GM21515 (cell line): ENCODE measurements at regions not wholly inside any gene's neighbourhood (a gene's known extent, or its start where the extent isn't known, plus 50 kb on each side); places are given as distances from the start of the nearest gene placed in this dataset.
"Not testable (repeated sequence)": the region's sequence is repeated elsewhere in the genome, so short reads cannot be mapped to it uniquely, and the experiment has no call there.

Experiments
- ATAC-seq: cut with Tn5 transposase; IDR thresholded peaks from one replicate; pipeline ENCODE4 v1.9.1; 2021; ENCODE audit not compliant: unreplicated experiment

DNA sequence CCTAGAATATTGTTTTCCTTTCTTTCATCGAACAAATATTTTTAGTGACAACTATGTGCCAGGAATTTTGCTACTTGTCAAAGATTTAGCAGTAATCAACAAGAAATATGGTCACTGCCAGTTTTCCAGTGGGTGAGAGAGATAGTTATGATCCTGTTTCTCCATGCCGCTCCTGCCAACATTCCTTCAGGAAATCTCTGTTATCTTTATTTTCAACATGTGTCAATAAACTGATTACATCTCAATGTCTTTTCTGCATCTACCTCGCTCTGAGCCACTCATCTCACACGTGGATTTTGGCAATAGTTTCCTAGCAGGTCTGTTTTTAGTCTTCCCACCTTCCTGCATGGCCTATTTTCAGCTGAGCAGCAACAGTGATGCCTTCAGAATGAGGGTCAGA lies 650.0 kb upstream of the STXBP6 start:
- ATAC-seq: no peak

DNA sequence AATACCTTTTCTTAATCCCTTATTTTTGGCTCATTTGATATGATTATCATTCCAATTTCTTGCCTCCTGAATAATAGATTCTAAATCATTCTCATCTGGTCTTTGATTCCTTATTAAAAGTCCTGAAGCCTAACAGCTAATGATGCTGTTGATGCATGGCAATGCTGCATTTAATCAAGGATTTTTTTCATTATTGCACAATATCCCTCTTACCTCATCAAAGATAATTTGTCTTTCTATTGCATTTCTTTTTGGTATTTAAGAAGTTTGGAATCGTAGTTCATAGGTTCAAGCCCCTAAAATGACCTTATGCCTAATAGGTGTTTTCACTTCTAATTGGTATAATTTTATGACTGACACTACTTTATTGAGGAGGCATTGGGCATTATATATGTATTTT lies 648.2 kb upstream of the STXBP6 start:
- ATAC-seq: no peak

DNA sequence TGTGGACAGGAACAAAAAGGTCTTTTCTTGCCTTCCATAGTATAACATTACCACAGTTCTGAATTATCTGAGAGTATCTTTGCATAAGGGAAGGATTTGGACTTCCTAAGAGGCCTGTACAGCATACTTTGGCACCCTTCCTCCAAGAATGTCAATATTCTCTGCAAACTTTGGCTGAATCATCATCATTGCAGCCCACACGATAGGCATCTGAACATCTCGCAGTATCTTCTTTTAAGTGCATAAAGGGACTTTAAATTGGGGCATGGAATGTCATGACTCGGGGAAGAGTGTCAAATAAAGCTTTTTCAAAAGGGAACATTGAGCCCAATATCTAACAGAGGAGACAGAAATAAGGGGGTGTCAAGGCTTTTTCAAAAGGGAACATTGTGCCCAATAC lies 646.2 kb upstream of the STXBP6 start:
- no peak for ATAC-seq

GRCh38 chr14:25685004-25685403 lies 635.1 kb upstream of the STXBP6 start:
- ATAC-seq: no peak

DNA sequence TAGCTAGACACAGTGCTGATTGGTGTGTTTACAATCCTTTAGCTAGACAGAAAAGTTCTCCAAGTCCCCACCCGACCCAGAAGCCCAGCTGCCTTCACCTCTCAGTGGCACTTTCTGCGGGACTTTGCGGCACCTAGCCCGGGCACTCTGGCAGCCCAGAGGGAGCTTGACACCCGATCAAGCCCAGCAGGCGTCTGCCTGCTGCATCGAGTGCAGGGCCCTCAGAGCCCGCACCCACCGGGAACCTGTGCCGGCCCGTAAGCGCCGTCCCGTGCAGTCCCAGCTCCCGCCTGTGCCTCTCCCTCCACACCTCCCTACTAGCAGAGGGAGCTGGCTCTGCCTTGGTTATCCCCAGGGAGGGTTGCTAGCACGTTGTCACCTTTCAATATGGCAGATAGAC lies 631.0 kb upstream of the STXBP6 start:
- no peak for ATAC-seq

DNA sequence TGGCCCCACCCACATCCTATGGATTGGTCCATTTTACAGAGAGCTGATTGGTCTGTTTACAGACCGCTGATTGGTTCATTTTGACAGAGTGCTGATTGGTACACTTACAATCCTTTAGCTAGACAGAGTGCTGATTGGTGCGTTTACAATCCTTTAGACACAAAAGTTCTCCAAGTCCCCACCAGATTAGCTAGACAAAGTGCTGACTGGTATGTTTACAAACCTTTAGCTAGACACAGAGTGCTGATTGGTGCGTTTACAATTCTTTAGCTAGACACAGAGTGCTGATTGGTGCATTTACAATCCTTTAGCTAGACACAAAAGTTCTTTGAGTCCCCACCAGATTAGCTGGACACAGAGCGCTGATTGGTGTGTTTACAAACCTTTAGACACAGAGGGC lies 630.6 kb upstream of the STXBP6 start:
- ATAC-seq: not testable (repeated sequence)

DNA sequence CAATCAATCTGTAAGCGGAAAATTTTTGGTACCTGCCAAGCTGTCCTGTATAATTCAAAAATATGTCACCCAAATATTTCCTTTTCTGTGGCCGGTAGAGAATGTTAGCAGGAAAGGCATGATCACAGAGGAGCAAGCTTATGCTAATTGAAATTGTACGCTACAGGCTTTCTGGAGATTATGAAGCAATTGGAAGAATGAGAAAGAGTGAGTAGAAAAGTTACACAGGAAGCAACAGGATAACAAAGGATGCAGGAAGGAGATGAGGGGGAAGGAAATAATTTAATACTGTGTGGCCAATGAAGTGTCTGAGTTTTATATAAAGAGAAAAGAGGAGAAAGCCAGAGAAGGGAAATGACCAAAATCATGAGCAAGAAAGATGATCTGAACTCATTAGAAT lies 627.2 kb upstream of the STXBP6 start:
- no peak for ATAC-seq

DNA sequence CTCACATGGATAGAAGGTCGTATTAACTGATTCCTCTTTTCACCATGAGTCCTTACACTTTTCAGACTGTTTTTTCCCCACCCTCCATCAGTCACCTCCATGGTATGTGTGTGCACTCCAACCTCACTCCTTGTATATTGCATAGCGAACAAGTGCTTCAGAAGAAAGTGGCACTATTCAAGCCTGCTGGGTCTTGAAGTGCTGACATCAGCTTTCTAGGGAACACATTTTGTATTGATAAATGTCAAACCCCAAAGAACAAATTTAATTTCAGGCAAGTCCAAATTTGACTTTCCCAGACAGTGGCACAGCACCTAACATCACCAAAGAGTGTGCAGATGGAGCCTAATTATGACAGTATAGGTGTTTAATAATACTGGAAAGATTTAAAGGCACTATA lies 617.4 kb upstream of the STXBP6 start:
- no peak for ATAC-seq

DNA sequence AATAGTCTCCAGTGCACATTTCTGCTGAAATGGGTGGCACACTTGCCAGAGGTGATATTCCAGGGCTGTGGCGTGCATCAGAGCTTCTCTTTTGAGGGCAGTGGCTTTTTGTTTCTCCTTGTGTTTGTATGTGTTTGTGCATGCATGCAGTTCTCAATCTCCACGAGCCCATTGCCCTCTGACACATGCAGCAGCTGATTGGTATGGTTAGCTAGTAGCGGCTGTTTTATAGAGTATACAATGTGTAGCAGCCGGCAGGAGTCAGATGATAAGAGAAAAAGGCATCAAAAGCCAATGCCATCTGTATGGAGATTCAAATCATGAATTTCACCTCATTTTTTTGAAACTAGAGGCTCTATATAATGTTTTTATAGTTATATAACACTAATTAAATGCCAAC lies 616.9 kb upstream of the STXBP6 start:
- ATAC-seq: no peak

DNA sequence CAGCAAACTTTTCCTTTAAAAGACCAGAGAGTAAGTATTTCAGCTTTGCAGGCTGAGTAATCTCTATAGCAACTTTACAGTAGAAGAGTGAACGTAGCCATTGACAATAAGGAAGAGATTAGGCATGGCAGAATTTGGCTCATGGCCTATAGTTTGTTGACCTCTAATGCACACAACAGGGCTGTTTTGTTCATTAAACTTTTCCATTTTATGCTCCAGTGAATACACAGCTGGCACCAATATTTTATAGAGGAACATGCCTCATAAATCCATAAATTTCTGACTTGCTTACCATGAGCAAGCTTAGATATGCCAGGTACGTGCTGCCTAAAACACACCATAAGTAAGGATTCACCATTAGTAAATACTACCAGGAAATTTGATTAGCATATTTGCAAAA lies 609.0 kb upstream of the STXBP6 start:
- ATAC-seq: no peak

DNA sequence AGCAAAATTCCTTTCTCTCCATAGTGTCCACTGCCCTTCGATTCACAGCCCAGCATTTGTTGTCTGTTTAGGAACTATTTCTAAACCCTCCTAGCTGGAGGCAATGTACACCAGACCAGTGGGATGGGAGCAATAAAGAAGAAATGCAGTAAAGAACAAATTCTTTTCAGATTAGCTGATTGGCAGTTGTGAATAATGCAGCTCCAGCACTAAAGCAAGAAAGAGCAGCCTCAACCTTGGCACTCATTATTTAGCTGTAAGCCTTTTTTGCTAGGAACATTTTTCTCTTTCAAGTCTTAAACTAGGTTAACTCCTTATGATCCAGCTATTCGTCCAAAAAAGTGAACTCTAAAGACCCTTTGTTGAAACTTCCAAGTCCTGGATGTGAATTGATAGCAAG lies 580.5 kb upstream of the STXBP6 start:
- no peak for ATAC-seq

DNA sequence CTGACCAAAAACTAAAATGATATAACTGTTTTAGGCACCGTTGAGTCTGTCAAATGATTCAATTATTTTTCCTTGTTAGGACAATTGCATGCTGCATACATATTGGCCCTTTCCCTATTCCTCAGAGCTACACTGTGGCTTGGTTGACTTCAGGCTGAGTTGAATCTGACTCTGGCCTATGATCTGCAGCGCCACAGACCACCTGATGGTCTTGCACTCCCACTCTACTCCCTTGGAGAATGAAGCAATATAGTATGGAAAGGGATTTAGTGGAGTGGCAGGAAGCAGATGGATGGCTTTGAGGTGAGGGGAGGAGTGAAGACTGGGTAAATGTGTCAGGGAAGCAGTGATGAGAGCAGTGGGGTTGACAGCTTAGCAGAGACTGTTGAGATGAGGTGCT lies 579.0 kb upstream of the STXBP6 start:
- ATAC-seq: no peak

GRCh38 chr14:25628390-25628789 lies 578.4 kb upstream of the STXBP6 start:
- ATAC-seq: no peak

DNA sequence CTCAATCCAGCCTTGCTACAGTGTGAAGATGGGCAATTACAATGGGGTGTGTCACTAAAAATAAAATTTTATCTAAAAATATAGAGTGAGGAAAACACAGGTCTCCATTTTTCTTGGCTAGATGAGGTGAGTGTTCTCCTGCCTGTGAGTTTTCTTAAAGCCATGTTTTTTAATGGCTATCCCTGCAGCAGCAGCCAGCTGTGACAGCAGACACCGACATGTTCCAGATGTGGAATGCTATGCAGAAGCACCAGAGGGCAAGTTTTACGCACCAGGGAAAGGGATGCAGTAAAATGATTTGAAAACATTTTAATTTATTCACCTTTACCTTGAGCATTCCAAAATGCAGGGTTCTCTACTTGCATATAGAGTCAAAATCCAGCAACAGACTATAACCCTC lies 577.0 kb upstream of the STXBP6 start:
- ATAC-seq: no peak

- no peak for ATAC-seq
Measured at GRCh38 chr14:25622763-25623162, 572.8 kb upstream of the STXBP6 start.

DNA sequence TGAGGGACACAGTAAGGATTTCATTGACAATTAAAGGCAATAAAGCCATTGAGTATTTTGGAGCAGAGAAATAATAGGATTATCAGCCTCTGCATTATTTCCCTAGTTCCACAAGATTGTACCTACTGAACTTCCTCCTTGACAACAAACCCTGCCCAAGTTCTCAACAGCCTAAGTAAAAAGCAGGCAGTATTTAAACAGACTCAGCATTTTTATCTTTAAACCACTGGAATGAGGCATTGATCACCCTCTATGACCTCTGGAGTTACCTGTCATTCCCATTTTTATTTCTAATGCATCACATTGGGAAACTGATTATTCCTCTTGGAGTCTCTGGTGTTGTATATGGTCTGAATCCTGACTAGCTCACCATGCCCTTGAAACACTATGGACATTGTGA lies 570.6 kb upstream of the STXBP6 start:
- no peak for ATAC-seq

DNA sequence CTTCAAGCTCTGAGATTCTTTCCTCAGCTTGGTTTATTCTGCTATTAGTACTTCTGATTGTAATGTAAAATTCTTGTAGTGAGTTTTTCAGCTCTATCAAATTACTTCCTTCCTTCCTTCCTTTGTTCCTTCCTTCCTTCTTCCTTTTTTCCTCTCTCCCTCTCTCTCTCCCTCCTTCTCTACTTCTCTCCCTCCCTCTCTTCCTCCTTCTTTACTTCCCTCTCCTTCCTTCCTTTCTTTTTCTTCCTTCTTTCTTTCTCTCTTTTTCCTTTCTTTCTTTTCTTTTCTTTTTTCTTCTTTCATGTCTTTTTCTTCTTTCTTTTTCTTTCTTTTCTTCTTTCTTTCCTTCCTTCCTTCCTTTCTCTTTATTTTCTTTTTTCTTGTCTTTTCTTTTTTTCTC lies 565.2 kb upstream of the STXBP6 start:
- ATAC-seq: no peak

- no peak for ATAC-seq
Measured at GRCh38 chr14:25607192-25607591, 557.2 kb upstream of the STXBP6 start.

- no peak for ATAC-seq
Measured at GRCh38 chr14:25602106-25602505, 552.2 kb upstream of the STXBP6 start.

- no peak for ATAC-seq
Measured at GRCh38 chr14:25588751-25589150, 538.8 kb upstream of the STXBP6 start.

DNA sequence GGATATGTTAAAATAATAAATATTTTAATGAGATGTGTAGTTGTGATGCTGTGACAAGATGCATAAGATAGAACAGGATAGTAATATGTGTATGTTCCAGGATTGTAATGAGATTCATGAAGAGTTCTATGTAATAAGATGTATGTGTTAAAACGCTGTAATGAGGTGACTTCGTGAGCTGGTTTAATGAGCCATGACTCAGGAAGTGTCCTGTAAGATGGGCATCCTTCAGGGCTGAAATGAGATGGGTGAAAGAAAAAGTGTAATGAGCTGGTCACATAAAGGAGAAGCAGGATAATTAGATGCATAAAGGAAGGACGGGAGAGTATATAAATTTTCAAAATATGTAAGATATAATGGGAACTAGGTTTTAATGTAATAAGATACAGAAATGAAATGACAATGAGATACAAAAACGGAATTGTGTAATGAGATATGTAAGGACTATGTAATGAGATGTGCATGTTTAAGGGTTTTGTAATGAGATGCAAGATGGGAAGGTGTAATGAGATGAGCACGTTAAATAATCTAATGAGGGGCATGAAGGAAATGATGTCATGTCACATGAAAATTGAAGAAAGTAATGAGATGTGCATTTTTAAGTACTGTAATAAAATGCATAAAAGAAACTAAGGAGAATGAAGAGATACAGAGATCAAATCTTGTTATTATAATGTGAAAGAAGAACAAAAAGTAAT lies 524.8 kb upstream of the STXBP6 start:
- no peak for ATAC-seq

GRCh38 chr14:25570483-25570882 lies 520.5 kb upstream of the STXBP6 start:
- ATAC-seq: no peak

GRCh38 chr14:25557466-25557865 lies 507.5 kb upstream of the STXBP6 start:
- ATAC-seq: no peak

GRCh38 chr14:25552826-25553225 lies 502.9 kb upstream of the STXBP6 start:
- no peak for ATAC-seq
